ENCODE measurements at regions not wholly inside any gene's neighbourhood (a gene's known extent, or its start where the extent isn't known, plus 50 kb on each side); places are given as distances from the start of the nearest gene placed in this dataset.

GRCh38 chr2:60318544-60318943 is 234.9 kb downstream of the BCL11A start:
- DNase-seq: peak; percentile 9

DNA sequence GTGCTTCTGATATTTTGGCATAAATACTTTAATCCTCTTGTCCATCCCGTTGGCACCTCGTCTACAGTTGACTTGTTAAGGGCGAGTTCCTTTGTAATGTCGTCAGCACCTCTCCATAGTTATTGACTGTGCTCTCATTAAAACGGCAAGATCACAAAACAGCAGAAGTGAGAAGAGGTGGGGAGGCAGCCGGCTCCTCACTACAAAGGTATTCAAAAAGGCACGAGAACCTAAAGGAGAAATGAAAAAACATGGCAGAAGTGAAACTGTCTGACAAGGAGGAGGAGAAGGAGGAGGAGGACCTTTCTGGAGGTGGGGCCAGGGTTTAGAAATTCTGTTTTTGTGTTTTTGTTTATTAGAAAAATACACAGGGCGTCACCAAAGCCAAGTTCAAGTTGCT is 235.6 kb downstream of the BCL11A start:
- DNase-seq: no peak

- DNase-seq: no peak
Observed at GRCh38 chr2:60317034-60317386, 236.4 kb downstream of the BCL11A start.

DNA sequence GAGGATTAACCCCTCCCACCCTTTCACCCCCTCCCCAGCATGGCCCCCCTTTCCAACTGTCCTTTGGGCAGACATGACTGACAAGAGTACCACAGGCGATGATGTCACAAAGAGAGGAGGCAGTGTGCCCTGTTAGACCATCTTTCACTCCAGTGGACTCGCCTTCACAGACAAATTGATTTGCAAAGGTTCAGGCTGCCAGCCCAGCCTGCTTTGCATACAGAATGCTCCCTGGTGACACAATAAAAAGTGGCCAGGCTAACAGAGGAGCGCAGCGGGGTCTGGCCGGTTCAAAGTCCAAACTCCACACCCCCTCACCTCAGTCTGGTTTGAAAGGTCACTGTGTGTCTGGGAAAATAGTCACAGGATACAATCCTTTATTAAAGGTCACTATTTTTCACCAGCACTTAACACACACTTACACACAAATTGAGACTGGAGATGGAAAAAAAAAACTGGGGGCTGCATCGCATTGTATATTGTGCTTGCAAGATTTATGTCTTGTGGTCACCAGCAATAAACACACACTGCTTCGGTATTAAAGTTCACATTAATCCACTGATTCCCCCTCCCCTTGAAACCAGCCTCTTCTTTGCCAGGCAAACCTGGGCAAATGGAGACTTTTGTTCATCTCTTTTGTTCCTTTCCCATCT is 236.9 kb downstream of the BCL11A start:
- DNase-seq: no peak

GRCh38 chr2:60313470-60314172 is 239.8 kb downstream of the BCL11A start:
- no peak for DNase-seq

- DNase-seq: no peak
Observed at GRCh38 chr2:60312618-60313017, 240.8 kb downstream of the BCL11A start.

DNA sequence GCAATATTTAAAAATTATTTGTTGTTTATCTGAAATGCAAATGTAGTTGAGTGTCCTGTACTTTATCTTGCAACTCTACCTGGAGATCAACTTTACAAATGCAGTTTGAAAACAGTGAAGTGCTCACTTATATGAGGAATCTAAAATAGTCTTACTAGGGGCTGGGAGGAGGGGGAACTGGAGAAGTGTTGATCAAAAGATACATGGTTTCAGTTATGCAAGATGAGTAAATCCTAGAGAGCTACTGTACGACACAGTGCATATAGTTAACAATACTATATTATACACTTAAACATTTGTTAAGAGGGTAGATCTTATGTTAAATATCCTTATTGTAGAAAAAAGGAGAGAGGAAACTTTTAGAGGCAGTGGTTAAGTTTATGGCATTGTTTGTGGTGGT is 241.9 kb downstream of the BCL11A start:
- DNase-seq: no peak

- DNase-seq: no peak
Observed at GRCh38 chr2:60309941-60310660, 243.4 kb downstream of the BCL11A start.

DNA sequence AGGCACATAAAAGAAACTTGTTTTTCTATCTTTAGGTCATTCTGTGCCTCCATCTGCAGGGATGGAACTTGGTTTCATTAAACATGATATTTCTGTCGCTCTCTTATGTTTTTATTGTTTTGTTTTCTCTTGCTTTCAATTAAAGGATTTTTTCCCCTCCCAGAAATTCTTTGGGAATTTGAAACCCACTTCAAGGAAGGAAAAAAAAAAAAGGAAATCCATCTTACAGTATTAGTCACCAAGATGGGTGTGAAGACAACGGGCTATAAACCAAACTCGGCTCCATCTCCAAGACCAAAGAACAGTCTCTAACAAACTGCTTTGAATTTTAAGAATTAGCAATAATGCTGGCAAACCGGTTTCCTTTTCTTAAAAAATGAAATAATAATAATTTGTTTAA is 244.1 kb downstream of the BCL11A start:
- no peak for DNase-seq

DNA sequence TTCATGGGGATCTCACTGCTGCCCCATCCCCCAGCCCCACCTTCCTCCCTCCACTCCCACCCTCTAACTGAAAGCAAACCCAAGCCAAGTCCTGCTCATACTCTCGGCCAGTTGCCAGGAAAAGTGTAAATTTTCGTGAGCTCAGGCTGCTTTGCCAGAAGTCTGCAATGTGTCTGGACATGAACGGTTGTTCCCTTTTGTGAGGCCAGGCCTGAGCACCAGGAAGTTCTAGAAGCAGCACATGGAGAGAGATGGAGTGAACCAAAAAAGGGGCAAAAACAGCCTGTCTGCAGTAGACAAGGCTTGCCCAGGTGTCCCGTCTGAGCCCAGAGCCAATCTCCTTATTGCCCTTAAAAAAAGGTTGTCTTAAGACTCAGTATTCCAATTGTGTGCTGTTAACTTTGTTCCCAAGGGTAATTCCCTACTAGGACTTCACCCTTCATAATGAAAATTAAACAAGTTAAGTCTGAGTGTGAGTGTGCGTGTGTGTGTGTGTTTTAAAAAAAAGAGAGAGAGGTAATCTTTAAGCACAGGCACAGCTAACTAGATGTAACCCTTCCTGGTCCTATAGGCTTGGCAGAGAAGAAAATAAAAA is 247.1 kb downstream of the BCL11A start:
- no peak for DNase-seq

- no peak for DNase-seq
Observed at GRCh38 chr2:60303680-60304079, 249.8 kb downstream of the BCL11A start.

DNA sequence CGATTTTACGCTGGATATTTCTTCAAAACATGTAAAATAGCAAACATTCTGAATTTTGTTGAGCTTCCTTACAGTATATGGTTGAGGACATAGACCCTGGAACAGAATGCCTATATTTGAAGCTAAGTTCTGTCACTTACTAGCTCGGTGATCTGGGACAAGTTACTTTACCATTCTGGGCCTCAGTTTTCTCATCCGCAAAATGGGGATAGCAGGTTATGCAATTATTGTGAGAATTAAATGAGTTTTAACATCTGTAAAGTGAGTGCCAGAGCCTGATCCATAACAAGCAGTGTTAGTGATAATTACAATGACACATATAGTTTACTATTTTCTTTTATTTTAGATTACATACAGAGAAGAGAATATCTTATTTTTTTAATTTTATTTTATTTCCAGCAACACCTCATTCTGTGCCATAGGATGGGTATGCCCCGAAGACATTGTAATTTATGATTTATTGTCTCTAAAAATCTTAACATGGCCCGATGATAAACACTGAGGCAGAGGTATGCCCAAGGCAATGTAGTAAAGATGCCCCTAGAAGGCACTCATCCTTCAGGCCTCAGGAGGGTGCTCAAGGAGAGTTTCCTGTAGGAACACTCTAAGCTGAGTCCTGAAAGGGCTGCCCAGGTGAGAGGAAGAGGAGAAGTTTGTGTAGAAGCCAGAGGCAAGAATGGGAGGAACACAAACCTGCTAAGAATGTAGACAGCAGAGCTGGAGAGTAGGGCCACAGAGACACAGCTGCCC is 250.9 kb downstream of the BCL11A start:
- no peak for DNase-seq

DNA sequence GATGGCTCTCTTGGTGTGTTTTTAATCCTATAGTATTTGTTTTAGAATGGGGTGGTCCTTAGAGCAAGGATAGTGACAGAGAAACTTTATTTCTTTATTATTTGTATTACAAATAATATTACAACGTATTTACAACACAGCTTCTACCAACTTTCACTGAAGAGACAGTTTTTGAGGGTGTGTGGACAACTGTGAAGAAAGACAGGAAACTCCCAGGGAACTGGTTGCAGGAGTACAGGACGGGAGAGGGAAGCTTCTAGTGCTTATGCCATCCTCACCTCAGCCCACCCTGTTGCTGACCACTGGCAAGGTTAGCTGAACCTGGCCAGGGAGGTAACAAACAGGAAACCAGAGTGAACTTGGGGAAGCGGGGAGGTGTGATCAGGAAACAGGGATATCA is 251.7 kb downstream of the BCL11A start:
- no peak for DNase-seq

DNA sequence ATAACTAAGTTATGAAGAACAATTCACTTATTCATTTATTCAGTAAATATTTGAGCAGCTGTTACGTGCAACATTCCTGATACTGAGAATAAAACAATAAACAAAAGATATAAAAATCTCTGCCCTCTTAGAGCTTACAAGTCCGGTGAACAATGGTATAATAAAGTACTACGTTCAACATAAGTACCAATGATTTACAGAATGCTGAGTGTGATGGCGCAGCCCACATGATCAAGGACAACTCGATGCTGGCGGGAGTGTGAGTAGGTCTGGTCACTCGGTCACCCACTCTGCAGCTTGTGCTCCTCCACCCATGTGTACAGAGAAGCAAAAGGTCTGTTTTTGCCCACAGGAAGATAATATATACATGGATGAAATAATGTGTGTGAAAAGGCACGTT is 254.3 kb downstream of the BCL11A start:
- no peak for DNase-seq

GRCh38 chr2:60298006-60298696 is 255.3 kb downstream of the BCL11A start:
- no peak for DNase-seq

GRCh38 chr2:60297296-60298005 is 256.0 kb downstream of the BCL11A start:
- DNase-seq: no peak

- no peak for DNase-seq
Observed at GRCh38 chr2:60296219-60296955, 257.1 kb downstream of the BCL11A start.

- DNase-seq: no peak
Observed at GRCh38 chr2:60295636-60295962, 257.9 kb downstream of the BCL11A start.

DNA sequence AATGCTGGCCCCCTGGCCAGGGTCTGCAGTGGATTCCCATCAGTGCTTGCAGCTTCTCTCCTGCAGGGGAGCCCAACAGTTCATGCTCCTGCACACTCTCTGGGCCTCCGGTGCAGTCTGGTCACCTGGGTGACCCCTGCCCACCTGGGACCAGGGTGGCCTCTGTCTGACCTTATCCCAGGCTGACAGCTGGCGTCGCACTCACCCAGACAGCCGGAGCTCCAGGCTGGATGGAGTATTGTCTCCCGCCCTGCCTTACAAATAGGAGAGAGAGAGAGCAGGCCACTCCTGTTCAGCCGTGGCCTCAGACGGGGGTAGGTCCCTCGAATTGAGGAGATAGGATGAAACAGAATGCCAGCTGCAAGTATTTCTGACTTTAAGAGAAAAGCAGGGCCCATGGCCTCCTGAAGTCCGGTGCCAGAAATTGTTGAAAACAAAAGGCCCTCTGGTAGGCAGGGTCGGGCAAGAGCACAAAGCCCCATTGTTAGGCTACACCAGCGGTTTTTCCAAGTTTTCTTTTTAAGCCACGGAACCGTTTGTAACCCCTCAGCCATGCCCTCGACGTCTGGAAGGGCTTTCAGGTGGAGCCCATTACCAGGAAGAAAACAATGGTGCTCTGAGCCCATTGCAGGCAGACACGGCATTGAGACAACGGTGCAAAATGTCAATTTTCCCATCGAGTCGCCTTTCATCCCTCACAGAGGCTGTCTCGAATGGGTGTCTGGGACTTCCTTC is 258.4 kb downstream of the BCL11A start:
- DNase-seq: no peak

DNA sequence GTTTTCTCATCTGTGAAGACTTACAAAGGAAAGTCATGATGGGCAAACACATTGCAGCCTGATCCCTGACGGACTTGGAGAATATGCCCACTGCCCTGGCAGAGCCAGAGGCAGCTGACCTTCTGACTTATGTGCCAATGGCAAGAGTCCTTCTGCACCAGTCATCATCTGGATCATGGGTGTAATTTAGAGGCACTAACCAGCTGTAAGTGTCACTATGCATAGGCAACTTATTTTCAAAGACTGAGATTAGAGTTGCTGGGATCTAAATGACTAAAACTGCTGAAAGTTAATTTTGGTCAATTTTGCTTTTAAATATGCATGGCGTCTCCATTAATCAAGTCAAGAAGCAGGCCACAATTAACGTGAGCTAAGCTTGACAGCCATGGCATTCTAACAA is 261.2 kb downstream of the BCL11A start:
- DNase-seq: no peak

GRCh38 chr2:60290509-60290908 is 262.9 kb downstream of the BCL11A start:
- no peak for DNase-seq
